Lower leg skin (tissue), 3 donors: ENCODE measurements at regions not wholly inside any gene's neighbourhood (a gene's known extent, or its start where the extent isn't known, plus 50 kb on each side); places are given as distances from the start of the nearest gene placed in this dataset.

ENCODE experiments used
- POLR2A ChIP-seq, 2 donors: fragments of 450-650 bp; IDR thresholded peaks; one replicate each; pipeline ENCODE4 v1.6.1; 2016 to 2017; ENCODE audit warnings: antibody characterized with exemption in 2 of 2, mild to moderate bottlenecking in 1 of 2, moderate library complexity in 1 of 2
- TF ChIP-seq, protein P1 (sequence below), 3 donors: fragments of 450-650 bp; IDR thresholded peaks; one replicate each; pipeline ENCODE4 v1.5.1; 2016; ENCODE audit warnings: antibody characterized with exemption in 3 of 3, mild to moderate bottlenecking in 3 of 3, moderate library complexity in 2 of 3

DNA sequence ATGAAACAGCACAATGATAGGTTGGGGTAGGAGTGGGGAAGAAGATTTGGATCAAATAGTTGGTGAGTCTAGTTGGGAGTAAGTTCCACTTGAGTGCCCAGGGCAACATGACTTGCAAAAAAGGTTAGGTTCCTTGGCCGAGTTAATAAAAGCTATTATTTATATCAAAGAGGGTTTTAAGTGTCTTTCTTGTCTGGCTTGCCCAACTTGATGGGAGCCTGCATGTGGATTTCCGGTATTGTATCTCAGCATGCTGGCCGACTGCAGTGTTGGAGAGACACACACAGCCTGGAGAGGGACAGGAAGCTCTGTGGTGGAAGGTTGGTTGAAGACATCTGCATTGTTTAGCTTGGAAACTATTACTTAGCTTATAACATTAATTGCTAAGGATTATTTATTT is 449.5 kb upstream of the TBL1XR1 start:
- no peak for TF ChIP-seq POLR2A (IDR thresholded peaks at IDR 0.05)
- TF ChIP-seq, protein P1, sequence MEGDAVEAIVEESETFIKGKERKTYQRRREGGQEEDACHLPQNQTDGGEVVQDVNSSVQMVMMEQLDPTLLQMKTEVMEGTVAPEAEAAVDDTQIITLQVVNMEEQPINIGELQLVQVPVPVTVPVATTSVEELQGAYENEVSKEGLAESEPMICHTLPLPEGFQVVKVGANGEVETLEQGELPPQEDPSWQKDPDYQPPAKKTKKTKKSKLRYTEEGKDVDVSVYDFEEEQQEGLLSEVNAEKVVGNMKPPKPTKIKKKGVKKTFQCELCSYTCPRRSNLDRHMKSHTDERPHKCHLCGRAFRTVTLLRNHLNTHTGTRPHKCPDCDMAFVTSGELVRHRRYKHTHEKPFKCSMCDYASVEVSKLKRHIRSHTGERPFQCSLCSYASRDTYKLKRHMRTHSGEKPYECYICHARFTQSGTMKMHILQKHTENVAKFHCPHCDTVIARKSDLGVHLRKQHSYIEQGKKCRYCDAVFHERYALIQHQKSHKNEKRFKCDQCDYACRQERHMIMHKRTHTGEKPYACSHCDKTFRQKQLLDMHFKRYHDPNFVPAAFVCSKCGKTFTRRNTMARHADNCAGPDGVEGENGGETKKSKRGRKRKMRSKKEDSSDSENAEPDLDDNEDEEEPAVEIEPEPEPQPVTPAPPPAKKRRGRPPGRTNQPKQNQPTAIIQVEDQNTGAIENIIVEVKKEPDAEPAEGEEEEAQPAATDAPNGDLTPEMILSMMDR (IDR thresholded peaks at IDR 0.05) = no peak
